ENCODE measurements at regions not wholly inside any gene's neighbourhood (a gene's known extent, or its start where the extent isn't known, plus 50 kb on each side); places are given as distances from the start of the nearest gene placed in this dataset.

DNA sequence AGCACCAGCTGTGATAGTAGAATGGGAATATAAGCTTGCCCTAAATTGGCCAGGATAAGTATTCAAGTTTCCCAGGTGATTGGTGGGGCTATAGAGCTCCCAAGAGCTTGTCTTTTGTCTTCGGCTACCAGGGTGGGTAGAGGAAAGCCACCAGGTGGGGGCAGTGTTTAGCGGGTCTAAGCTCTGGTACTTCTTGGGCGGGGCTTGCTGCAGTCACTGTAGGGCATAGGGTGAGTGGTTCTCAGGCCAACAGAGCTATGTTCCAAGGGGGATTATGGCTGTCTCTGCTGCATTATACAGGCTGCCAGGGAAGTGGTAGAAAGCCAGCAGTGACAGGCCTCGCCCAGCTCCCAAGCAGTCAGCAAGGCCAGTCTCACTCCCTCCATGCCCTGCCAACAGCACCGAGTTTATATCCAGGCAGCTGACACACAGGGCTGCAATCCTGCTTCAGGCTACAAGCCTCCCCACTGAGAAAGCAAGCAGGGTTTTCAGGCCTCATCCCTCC is 110.7 kb downstream of the ZNF467 start:
- no peak overlapping the region for H3K18ac ChIP-seq (ENCODE audit: extremely low read depth, low read length)
- H2BK20ac ChIP-seq (ENCODE audit: low read length): no peak overlapping the region
- no peak for TF ChIP-seq GABPA (IDR thresholded peaks at IDR 0.05; ENCODE audit: borderline replicate concordance, insufficient read depth, low read length)
- TF ChIP-seq SAP30 (IDR thresholded peaks at IDR 0.05; ENCODE audit: insufficient read depth, insufficient replicate concordance, low read length): no peak
- no peak for TF ChIP-seq FOSL1 (IDR thresholded peaks at IDR 0.05; ENCODE audit: insufficient read depth, low read depth, low read length)
- no peak for TF ChIP-seq CHD1 (IDR thresholded peaks at IDR 0.05; ENCODE audit: low read depth, low read length)
- TF ChIP-seq RXRA (IDR thresholded peaks at IDR 0.05; ENCODE audit: insufficient read depth, low read depth, low read length): no peak
- TF ChIP-seq KDM4A (IDR thresholded peaks at IDR 0.05; ENCODE audit: low read depth, low read length, severe bottlenecking): no peak
- 0 out of 2 replicates have a peak, but pooled peaks have one; percentile 28 for TF ChIP-seq SP1 (IDR thresholded peaks at IDR 0.05; ENCODE audit: low read depth, low read length)
- no peak for TF ChIP-seq JUND (IDR thresholded peaks at IDR 0.05; ENCODE audit: low read length)
- TF ChIP-seq, protein P1, sequence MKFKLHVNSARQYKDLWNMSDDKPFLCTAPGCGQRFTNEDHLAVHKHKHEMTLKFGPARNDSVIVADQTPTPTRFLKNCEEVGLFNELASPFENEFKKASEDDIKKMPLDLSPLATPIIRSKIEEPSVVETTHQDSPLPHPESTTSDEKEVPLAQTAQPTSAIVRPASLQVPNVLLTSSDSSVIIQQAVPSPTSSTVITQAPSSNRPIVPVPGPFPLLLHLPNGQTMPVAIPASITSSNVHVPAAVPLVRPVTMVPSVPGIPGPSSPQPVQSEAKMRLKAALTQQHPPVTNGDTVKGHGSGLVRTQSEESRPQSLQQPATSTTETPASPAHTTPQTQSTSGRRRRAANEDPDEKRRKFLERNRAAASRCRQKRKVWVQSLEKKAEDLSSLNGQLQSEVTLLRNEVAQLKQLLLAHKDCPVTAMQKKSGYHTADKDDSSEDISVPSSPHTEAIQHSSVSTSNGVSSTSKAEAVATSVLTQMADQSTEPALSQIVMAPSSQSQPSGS (IDR thresholded peaks at IDR 0.05; ENCODE audit: low read length): no peak
- TF ChIP-seq ZNF274 (IDR thresholded peaks at IDR 0.05; ENCODE audit: borderline replicate concordance, extremely low read depth, low read length): no peak
- no peak for TF ChIP-seq SP4 (IDR thresholded peaks at IDR 0.05; ENCODE audit: low read length)
- TF ChIP-seq RAD21 (IDR thresholded peaks at IDR 0.05 in 1 of 2, conservative IDR thresholded peaks at IDR 0.05 in 1 of 2; ENCODE audit: low read depth in 2 of 2, low read length in 2 of 2): peak; percentile 75 to 85

More for the DNA sequence above, 110.7 kb downstream of the ZNF467 start:
- Histone ChIP-seq H3K9me3 (ENCODE audit: insufficient read depth in 2 of 2, low read depth in 1 of 2, low read length in 1 of 2) (no peaks in the 10 kb centered on the region), H3K23ac (ENCODE audit: insufficient read length) (no peak overlapping the region), H3K4me3 (ENCODE audit: extremely low read depth in 1 of 4, insufficient read depth in 2 of 4, low read depth in 3 of 4, low read length in 4 of 4) (no peak overlapping the region), H3K14ac (ENCODE audit: insufficient read length) (no peak overlapping the region), H3K9ac (replicated peaks in 1 of 4; ENCODE audit: extremely low read depth in 1 of 4, low read depth in 3 of 4, low read length in 3 of 4) (no peak overlapping the region), H2BK12ac (ENCODE audit: low read depth, low read length) (no peak overlapping the region), H3K27ac (ENCODE audit: low read depth, low read length) (no peak overlapping the region), H2BK5ac (ENCODE audit: low read depth, low read length) (no peak overlapping the region), H4K20me1 (replicated peaks in 1 of 2; ENCODE audit: control insufficient read depth in 1 of 2, insufficient read depth in 2 of 2, low read length in 2 of 2) (no peaks in the 10 kb centered on the region), H3K23me2 (ENCODE audit: low read depth, low read length) (no peaks in the 10 kb centered on the region), H2BK15ac (ENCODE audit: low read length) (no peak overlapping the region; the same call in 1 of the 2 replicates), H4K5ac (ENCODE audit: insufficient read length, low read depth, low read length) (no peak overlapping the region), H3K4me1 (replicated peaks in 1 of 4; ENCODE audit: control insufficient read depth in 3 of 4, insufficient read depth in 4 of 4, low read length in 3 of 4) (peaks cover 0 to 5% (median 3%) of the 10 kb centered on the region in 4 experiments; a peak in 4 of 7 replicates), H3K79me2 (ENCODE audit: control insufficient read depth in 1 of 2, insufficient read depth in 2 of 2, low read length in 2 of 2) (no peaks in the 10 kb centered on the region), H3K27me3 (replicated peaks in 1 of 4; ENCODE audit: control insufficient read depth in 3 of 4, extremely low read depth in 1 of 4, insufficient read depth in 3 of 4, low read length in 3 of 4) (no peaks in the 10 kb centered on the region), H3K4me2 (ENCODE audit: insufficient read depth in 1 of 2, low read depth in 2 of 2, low read length in 2 of 2) (no peak overlapping the region), H4K8ac (ENCODE audit: extremely low read depth, insufficient read depth, low read length) (no peak overlapping the region), H3K79me1 (ENCODE audit: low read depth, low read length) (no peaks in the 10 kb centered on the region), H3K56ac (replicated peaks; ENCODE audit: insufficient read length, low read depth, low read length) (no peak overlapping the region), H3K4ac (replicated peaks; ENCODE audit: insufficient read length, low read depth, low read length) (no peak overlapping the region), H2AFZ (ENCODE audit: low read length) (peak overlapping the region; percentile 26; the same call in 1 of the 2 replicates), H3K36me3 (ENCODE audit: control insufficient read depth in 2 of 4, insufficient read depth in 4 of 4, low read length in 3 of 4) (no peaks in the 10 kb centered on the region), H2BK120ac (replicated peaks; ENCODE audit: low read depth, low read length) (no peak overlapping the region), H4K91ac (replicated peaks; ENCODE audit: insufficient read length, low read length) (no peak overlapping the region), H2AK5ac (ENCODE audit: low read depth, low read length) (no peak overlapping the region)
- DNase-seq (ENCODE audit: low read depth in 1 of 2, low spot score in 2 of 2) (peak; percentile 82 to 96), FAIRE-seq (peak; percentile 93)
- ChIA-PET POLR2A (ENCODE audit: partially characterized antibody) (interaction anchor here (0.9 to 2.0 kb wide), 3 partner anchors 41 to 79 kb away, joined by 4 to 6 read pairs (median 5); a partner anchor contains a TSS), CTCF (ENCODE audit: partially characterized antibody) (interaction anchor here (0.6 to 3.7 kb wide), 56 partner anchors 9 to 1214 kb away, joined by 3 to 44 read pairs (median 5); partner anchors contain the start of gene ZNF783)
- 29% methylated on average over 5 of the region's 5 CpGs; no CpG with 5 or more reads in 1 of the 2 experiments for WGBS, 2 experiments (ENCODE audit: extremely low coverage in 1 of 2, insufficient coverage in 1 of 2, insufficient read length in 1 of 2, insufficient replicate concordance in 2 of 2, low coverage in 1 of 2, low lambda C conversion rate in 2 of 2, missing lambda C conversion rate in 1 of 2)

Data from H1 (cell line).